ENCODE measurements at regions not wholly inside any gene's neighbourhood (a gene's known extent, or its start where the extent isn't known, plus 50 kb on each side); places are given as distances from the start of the nearest gene placed in this dataset.
"Not testable (repeated sequence)": the region's sequence is repeated elsewhere in the genome, so short reads cannot be mapped to it uniquely, and the experiment has no call there.

GRCh38 chr4:117135634-117136354 lies 50.4 kb upstream of the TRAM1L1 start:
- Histone ChIP-seq H3K4me1 (no peaks in the 10 kb centered on the region), H3K27me3 (no peaks in the 10 kb centered on the region), H3K4me3 (no peak overlapping the region), H3K36me3 (no peaks in the 10 kb centered on the region), H3K27ac (no peak overlapping the region), H3K9me3 (peaks cover 0 to 23% (median 0%) of the 10 kb centered on the region in 12 donors)
- DNase-seq (no peak), ATAC-seq (no peak)
- intact Hi-C loops (cut with DNase I) = no loop called here
- TF ChIP-seq CTCF (IDR thresholded peaks at IDR 0.05) (no peak), POLR2A (IDR thresholded peaks at IDR 0.05) (no peak)

DNA sequence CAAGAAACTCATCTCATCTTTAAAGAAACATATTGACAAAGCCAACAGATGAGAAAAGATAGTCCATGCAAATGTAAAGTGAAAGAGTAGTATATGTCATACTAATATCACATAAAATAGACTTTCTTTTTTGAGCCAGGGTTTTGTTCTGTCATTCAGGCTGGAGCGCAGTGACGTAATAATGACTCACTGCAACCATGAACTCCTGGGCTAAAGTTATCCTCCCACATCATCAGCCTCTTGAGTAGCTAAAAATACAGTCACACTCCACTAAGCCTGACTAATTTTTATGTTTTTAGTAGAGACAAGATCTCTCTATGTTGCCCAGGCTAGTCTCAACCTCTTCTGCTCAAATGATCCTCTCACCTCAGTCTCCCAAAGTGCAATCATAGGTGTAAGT lies 51.8 kb upstream of the TRAM1L1 start:
- H3K36me3 ChIP-seq = no peaks in the 10 kb centered on the region
- DNase-seq = no peak
- no peak overlapping the region for H3K4me3 ChIP-seq
- H3K4me1 ChIP-seq = no peaks in the 10 kb centered on the region
- no peaks in the 10 kb centered on the region for H3K27me3 ChIP-seq
- peaks cover 0 to 23% (median 0%) of the 10 kb centered on the region in 12 donors for H3K9me3 ChIP-seq
- no peak for TF ChIP-seq CTCF (IDR thresholded peaks at IDR 0.05)
- no peak for TF ChIP-seq POLR2A (IDR thresholded peaks at IDR 0.05)
- ATAC-seq = no peak
- H3K27ac ChIP-seq = no peak overlapping the region
- intact Hi-C loops (cut with DNase I) = no loop called here
- WGBS, 4 donors = 65 to 79% (median 68%) methylated on average over 2 of the region's 2 CpGs

DNA sequence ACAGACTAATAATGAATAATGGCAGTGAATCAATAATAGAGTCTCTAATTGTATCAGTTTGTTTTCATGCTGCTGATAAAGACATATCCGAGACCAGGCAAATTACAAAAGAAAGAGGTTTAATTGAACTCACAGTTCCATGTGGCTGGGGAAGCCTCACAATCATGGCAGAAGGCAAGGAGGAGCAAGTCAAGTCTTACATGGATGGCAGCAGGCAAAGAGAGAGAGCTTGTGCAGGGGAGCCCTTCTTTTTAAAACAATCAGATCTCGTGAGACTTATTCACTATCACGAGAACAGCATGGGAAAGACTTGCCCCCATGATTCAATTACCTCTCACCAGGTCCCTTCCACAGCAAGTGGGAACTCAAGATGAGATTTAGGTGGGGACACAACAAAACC lies 53.4 kb upstream of the TRAM1L1 start:
- H3K36me3 ChIP-seq; H3K4me1 ChIP-seq; H3K4me3 ChIP-seq; intact Hi-C loops (cut with DNase I); H3K27me3 ChIP-seq; DNase-seq; H3K27ac ChIP-seq; ATAC-seq: not testable (repeated sequence)
- peaks cover 0 to 23% (median 0%) of the 10 kb centered on the region in 12 donors for H3K9me3 ChIP-seq
- WGBS, 4 donors = 84 to 95% (median 90%) methylated on average over 3 of the region's 3 CpGs

DNA sequence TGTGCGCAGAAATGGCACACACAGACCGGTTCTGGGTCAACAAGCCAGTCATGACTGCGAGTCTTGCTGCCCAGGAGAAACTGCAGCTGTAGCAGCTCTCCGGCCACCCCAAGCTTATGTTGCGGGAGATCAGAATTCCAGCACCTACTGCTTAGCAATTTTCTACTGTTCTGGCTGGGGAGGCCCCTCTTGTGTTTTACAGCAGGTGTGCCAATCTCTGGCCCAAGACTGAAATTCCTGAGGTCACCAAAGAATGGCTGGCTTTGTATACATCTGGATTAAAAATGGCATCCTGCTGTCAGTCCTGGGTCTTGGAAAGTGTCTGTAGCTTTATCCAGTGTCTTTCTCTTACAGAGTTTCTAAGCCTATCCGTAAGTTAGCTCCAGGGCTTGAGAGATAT lies 68.9 kb upstream of the TRAM1L1 start:
- H3K27ac ChIP-seq = no peak overlapping the region
- no peaks in the 10 kb centered on the region for H3K4me1 ChIP-seq
- H3K9me3 ChIP-seq = peaks cover 0 to 4% (median 0%) of the 10 kb centered on the region in 12 donors
- no peaks in the 10 kb centered on the region for H3K27me3 ChIP-seq
- H3K4me3 ChIP-seq = no peak overlapping the region
- TF ChIP-seq POLR2A (IDR thresholded peaks at IDR 0.05) (no peak), CTCF (IDR thresholded peaks at IDR 0.05) (no peak)
- intact Hi-C loops (cut with DNase I) = no loop called here
- 89 to 97% (median 93%) methylated on average over 5 to 6 of the region's 6 CpGs for WGBS, 4 donors
- DNase-seq (no peak), ATAC-seq (no peak)
- no peaks in the 10 kb centered on the region for H3K36me3 ChIP-seq

- WGBS, 4 donors = 28 to 37% (median 32%) methylated on average over 2 of the region's 2 CpGs
- H3K9me3 ChIP-seq = no peaks in the 10 kb centered on the region
- no peak overlapping the region for H3K4me3 ChIP-seq
- TF ChIP-seq CTCF (IDR thresholded peaks at IDR 0.05) = no peak
- H3K27ac ChIP-seq = no peak overlapping the region
- ATAC-seq (no peak), DNase-seq (no peak)
- intact Hi-C loops (cut with DNase I) = no loop called here
- no peaks in the 10 kb centered on the region for H3K4me1 ChIP-seq
- H3K27me3 ChIP-seq = no peaks in the 10 kb centered on the region
- no peaks in the 10 kb centered on the region for H3K36me3 ChIP-seq
Observed at GRCh38 chr4:117156806-117157205, 71.4 kb upstream of the TRAM1L1 start.
